T-helper 2 cell (primary cell): ENCODE measurements at regions not wholly inside any gene's neighbourhood (a gene's known extent, or its start where the extent isn't known, plus 50 kb on each side); places are given as distances from the start of the nearest gene placed in this dataset.
A peak's percentile ranks its signal among the peaks of the same experiment; 100 is the strongest.

ENCODE experiments used
- DNase-seq, 5 experiments: peaks; one replicate each; pipeline versions ENCODE4 v3.0.0 to v3.0.0-alpha.2; 2012 to 2022

DNA sequence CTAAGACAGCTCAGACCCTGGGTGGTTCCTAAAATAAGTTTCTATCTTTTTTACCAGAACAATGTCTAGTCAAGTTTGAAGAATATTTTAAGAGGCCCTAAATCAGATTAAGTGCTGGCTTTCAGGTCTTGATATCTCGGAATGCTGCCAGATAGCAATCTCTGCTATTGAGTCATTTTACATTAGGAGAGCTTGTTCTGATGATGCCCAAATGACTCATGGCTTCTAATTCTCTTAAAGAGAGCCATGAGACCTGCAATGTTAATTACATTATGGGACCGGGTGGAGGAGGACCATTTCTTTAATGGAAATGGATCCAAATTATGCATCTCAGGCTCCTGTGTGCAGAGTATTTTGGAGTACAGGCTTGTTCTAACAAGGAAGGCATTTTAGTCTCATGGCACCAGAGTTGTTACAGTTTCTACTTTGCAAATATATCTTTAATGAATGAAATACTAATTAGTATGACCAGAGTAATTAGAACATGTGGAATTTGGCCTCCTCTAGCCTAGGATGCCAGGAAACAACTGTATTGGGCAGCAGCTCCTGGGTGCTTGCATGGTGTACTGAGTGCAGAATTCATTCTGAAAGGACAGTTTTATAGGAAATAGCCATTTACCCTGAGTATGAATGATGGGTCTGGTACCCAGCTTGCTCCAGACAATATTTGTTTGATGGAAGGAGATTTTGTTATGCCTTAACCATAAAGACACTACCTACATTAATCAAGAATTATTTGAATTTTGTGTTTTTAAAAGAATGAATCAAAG is 94.0 kb upstream of the SULT1C3 start:
- DNase-seq: no peak

DNA sequence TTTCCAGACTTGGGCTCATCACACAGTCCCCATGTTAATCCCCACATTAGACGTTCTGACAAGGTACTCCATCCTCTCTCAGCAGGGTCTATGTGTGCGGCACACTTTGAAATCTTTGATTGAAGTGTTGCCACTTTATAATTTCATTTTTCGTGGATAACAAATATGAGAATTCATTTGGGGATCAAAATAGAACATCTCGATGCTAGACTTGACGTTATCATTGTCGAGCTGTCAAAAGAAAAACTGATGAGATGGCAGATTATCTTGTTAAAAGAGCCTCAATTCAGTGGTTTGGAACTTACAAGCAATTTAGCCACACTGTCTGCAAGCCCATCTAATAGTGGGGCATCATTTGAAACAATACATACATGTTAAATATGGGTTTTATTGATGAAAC is 91.2 kb upstream of the SULT1C3 start:
- DNase-seq: no peak

DNA sequence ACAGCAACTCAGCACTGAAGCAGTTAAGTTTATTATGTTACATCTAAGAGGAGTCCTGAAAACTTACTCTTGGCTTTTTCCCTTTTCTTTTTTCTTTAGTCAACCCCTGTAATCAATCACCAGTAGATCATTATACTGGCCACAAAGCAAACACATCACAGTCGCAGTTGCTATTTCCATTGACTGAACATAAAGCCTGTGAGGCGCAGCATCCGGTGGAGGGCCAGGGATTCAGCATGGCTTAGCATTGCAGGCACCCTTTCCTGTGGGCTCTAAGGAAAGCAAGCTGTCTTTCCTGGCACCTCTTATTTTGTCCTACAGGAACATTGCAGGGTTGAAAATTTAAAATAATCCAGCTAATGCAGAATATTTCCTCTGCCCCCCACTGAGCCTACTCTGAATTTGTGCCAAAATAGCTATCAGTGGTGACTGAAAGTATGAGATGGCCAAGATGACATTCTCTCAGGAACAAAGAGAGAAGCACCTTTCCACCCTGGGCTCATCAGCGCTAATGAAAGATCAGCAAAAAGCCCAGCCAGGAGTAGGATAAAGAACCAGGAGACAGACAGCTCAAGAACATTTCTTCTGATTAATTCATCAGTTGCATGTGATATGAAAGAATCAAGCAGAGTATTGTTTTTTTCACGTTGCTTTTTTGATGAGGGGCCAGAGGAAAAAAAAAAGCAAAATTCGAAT is 85.3 kb upstream of the SULT1C3 start:
- no peak for DNase-seq

DNA sequence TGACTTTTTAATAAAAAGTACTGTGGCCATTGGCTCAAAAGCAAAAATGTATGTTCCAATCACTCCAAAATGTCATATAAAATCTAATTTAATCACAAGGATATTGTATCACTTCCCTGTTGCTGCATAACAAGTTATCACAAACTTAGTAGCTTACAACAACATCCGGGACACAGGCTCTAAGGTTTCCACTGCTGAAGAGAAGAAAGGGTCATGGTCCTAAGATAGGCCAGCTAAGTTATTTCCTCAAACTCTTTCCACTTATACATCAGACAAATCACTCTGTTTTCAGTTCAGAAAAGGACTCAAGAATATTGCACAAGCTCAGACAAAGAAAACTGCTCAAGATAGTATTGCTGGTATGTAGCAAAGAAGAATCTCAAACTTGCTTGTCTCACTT is 78.5 kb upstream of the SULT1C3 start:
- DNase-seq: no peak

DNA sequence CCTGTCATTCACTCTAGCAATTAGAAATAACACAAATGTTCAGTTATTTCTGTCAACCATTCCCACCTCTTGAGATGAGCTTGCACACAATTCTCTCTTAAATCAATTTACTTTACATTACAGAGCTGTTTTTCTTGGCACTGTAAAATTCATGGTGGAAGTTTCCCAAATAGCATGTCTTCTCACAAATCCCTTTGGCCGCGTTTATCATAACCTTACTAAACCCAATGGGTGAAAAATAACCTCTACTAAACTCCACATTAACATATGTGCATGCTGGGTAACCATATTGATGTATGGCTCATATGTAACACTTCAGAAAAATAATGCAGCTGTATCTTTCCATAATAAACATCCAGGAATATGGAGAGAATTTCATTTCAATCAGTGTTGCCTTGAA is 75.5 kb upstream of the SULT1C3 start:
- no peak for DNase-seq

DNA sequence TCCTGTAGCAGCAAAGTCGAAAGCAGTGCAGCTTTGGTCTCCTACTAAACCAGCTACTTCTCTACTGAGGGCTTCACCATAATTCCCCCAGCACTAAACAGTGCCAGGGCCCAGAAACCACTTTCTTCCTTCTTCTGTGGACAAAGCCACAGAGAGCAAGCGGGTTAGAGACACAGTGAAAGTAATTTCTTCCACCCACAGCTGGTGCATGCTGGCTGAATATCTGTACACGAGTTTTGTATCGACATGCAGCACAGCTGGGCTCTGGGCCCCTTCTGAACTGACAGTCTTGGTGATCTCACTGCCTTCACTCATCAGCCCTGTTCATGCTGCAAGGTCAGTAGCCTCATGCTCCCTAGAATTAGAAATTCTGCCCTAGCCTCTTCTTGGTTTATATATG is 74.0 kb upstream of the SULT1C3 start:
- DNase-seq: peak in 1 of 5 experiments; percentile 0

GRCh38 chr2:108167699-108168098 is 72.1 kb upstream of the SULT1C3 start:
- DNase-seq: no peak

- DNase-seq: peak in 1 of 5 experiments; percentile 2
These were observed 69.7 kb upstream of the SULT1C3 start for GRCh38 chr2:108169982-108170625.

DNA sequence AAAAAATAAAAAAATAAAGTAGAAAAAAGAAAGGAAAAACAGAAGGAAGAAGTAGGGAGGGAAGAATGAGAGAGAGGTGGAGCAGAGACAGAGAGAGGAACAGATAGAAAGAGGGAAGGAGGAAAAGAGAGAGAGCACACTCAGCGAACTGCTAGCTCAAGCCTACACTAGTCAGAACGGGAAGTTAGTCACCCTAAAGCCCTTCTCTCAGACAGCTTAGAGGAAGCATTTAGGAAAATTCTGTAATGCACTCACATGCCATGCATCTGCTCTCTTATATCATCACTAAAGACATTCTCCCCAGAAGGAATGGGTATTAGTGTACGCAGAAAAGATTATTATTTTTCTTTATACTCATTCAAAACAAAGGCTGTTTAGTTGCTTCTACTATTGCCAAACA is 68.1 kb upstream of the SULT1C3 start:
- DNase-seq: no peak

GRCh38 chr2:108182489-108182888 is 57.3 kb upstream of the SULT1C3 start:
- DNase-seq: peak in 1 of 5 experiments; percentile 11

GRCh38 chr2:108184419-108184818 is 55.3 kb upstream of the SULT1C3 start:
- DNase-seq: peak in 1 of 5 experiments; percentile 14

DNA sequence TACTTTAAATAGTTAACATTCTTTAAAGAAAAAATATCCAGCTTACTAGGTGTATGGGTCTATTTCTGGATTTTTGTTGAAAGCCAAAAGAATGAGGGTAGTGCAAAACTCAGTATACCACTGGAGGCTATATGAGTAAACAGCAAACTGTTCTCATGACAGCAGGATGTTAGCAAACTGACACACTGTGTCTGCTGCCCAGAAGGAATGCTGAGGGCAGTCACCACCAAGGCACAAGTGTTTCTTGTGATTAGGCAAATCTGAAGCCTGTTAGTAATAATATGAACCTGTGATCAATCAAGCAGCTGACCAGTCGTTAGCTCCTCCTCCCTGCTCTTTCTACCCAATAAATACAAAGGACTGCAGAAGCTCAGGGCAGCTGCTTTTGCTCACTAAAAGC is 50.5 kb upstream of the SULT1C3 start:
- no peak for DNase-seq
